HG03108 (cell line): ENCODE measurements at regions not wholly inside any gene's neighbourhood (a gene's known extent, or its start where the extent isn't known, plus 50 kb on each side); places are given as distances from the start of the nearest gene placed in this dataset.
"Not testable (repeated sequence)": the region's sequence is repeated elsewhere in the genome, so short reads cannot be mapped to it uniquely, and the experiment has no call there.

ENCODE experiments used
- ATAC-seq: cut with Tn5 transposase; IDR thresholded peaks from one replicate; pipeline ENCODE4 v1.9.1; 2021; ENCODE audit warnings: moderate library complexity; ENCODE audit not compliant: unreplicated experiment

GRCh38 chr7:50251765-50252164, 52.8 kb upstream of the IKZF1 start:
- ATAC-seq = no peak

DNA sequence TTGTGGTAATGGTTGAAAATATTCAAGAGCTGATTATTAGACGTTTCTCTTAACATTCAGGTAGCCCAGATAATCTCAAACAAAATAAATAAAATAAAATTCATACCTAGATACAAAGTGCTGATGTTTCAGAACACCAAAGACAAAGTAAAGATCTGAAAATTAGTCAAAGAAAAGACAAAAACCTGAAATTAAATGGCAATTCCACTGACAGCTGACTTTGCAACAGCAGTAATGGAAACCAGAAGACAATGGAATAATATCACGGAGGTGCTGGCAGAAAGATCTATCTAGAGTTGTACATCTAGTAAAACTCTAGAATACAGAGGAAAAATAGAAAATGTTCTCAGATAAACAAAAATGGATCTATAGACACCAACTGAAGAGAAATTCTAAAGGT, 58.0 kb upstream of the IKZF1 start:
- ATAC-seq = no peak

- ATAC-seq = not testable (repeated sequence)
Measured at GRCh38 chr7:50242111-50242510, 62.4 kb upstream of the IKZF1 start.

GRCh38 chr7:50240699-50241098, 63.8 kb upstream of the IKZF1 start:
- ATAC-seq = not testable (repeated sequence)

DNA sequence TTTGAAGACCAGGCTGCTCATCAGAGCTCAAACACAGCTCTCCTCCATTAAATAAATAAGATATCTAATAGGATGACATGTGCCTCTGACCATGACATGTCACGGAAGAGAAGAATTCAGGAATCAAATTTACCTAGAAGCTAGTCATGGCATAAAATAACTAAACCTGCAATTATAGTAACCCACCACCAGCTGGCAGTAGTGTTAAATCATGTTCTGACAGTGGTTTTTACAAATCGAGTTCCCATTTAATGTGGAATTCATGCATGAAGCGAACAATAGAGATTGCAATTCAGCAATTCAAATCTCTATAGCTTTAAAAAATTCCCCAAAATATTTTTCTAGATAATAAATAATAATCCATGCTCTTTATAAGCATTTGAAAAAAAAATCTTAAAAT, 74.6 kb upstream of the IKZF1 start:
- no peak for ATAC-seq

- no peak for ATAC-seq
Measured at GRCh38 chr7:50228148-50228547, 76.4 kb upstream of the IKZF1 start.

GRCh38 chr7:50227726-50228125, 76.8 kb upstream of the IKZF1 start:
- ATAC-seq = no peak

DNA sequence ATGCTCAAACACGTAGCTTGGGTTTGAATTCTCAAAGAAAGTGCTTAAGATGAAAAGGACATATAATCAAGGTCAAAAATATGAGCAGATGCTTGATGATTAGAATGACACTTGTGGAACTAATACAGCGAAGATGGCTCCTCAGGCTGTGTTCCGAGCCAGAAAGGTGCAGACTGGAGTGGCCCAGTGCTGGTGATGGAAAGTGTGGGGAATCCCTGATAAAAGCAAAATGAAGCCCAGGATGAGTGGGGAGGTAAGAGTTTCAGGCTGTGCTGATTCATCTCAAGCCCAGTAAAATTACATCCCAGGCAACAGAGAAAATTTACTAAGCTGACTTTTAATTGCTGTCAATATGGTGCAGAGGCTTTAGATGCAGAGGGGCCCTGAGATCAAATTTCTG, 77.8 kb upstream of the IKZF1 start:
- no peak for ATAC-seq

DNA sequence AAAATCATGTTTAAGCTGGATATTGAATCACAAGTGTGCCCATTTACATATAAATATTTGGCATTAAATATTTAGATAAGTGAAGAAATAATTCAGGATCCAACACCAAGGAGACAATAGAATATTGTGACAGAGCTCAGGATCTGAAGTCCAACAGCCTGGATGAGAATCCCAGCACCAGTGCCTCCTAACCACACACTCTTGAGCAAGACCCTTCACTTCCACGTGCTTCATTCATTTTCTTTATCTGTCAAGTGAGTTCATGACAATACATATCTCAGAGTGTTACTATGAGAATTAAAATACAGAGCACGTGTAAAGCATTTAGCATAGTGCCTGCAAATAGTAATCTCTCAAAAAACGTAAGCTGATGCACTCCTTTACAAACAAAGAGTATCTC, 78.4 kb upstream of the IKZF1 start:
- ATAC-seq = no peak

DNA sequence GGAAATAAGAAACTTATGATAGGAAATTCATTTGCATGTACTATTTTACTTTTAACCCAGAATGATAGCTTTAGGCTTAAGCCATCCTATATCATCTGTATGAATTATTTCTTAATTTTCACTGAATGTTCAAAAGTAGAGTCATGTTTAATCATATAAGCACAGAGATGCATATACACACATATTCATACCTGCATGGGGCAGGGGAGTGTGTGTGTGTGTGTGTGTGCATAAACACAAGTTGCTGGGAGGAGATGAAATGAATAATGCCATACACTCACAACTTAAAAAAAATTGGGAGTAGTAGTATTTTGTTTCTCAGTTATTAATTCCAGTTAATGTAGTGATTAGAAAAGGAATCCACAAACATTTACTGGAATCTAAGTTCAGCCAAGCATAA, 83.1 kb upstream of the IKZF1 start:
- ATAC-seq = no peak

DNA sequence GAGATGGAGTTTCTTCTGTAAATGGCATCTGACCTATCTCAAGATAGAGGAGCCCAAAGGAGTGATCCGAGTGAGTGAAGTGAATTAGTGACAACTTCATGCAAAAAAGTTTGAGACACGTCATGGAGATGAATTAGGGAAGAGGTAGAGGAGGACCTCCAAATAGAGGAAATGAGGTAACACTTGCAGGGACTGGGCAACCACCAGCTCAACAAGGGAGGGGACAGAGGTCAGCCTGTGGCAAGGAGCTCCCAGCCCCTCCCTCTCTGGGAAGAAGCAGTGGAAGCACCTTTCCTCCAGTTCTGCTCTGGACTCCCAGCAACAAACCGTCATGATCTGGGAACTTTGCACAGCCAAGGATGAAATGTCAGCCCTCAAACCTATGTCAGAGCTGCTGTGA, 83.5 kb upstream of the IKZF1 start:
- no peak for ATAC-seq

GRCh38 chr7:50220273-50220672, 84.2 kb upstream of the IKZF1 start:
- ATAC-seq = no peak

DNA sequence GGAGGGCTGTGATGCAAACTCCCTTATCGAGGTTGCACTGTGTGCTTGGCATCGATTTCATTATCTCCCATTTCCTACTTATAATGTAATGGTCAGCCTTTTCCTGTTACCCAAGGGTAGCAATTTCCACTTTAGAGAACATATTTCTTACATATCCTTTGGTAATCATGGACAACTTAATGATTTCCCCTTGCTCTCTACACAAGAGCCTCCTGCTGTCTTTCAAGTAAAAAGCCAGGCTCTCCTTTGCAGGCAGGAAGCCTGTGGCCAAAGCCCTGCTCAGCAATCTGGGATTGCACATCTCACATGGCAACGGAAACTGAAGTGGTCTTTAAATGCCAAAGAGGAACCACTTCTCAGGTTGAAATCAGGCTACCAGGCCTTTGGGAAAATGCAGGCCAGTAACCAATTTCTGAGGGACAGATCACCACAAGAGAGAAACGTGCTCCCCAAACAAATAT, 86.7 kb upstream of the IKZF1 start:
- no peak for ATAC-seq

DNA sequence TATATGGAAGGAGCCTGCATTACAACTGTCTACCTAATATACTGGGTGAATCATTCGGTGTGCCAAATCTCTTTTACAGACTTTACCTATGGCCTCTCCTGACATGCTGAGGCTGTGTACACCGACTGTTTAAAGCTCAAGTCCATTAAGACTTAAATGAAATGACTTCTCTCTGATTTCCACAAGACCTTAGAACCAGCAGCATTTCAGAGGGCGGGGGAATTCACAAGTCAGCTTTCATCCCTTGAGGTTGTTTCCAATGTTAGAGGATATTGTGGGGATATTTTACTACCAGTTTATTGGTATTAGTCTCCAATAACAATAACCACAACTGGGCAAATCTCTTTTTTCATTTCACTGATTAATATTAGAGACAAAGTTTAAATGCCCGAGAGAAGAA, 87.1 kb upstream of the IKZF1 start:
- ATAC-seq = no peak

- no peak for ATAC-seq
Measured at GRCh38 chr7:50216626-50217025, 87.9 kb upstream of the IKZF1 start.

- ATAC-seq = no peak
Measured at GRCh38 chr7:50214771-50215170, 89.7 kb upstream of the IKZF1 start.

DNA sequence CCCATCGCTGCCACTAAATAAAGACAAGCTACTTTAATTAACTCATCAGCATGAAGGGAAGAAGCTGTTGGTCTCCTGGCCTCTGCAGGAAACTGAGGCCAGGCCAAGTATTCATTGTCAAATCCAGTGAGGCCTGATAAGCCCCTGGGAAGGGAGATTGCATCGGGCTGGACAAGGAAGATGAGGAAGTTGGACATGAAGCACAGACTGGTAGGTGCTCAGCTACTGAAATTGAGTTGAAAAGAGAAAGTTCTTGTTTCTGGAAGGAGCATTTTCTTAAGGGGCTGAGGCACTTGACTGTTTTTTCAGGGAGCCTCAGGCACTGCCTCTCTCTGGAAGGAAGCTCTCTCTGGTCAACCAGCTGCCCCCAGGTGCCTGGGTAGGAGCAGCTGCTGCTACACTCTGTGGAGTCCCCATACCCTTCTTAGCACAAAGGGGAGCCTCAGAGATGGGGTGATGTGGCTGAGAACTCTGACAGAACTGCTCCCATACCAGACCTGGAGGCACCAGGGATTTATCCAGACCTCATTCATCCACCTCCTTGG, 90.3 kb upstream of the IKZF1 start:
- no peak for ATAC-seq

GRCh38 chr7:50213622-50214017, 90.9 kb upstream of the IKZF1 start:
- no peak for ATAC-seq

DNA sequence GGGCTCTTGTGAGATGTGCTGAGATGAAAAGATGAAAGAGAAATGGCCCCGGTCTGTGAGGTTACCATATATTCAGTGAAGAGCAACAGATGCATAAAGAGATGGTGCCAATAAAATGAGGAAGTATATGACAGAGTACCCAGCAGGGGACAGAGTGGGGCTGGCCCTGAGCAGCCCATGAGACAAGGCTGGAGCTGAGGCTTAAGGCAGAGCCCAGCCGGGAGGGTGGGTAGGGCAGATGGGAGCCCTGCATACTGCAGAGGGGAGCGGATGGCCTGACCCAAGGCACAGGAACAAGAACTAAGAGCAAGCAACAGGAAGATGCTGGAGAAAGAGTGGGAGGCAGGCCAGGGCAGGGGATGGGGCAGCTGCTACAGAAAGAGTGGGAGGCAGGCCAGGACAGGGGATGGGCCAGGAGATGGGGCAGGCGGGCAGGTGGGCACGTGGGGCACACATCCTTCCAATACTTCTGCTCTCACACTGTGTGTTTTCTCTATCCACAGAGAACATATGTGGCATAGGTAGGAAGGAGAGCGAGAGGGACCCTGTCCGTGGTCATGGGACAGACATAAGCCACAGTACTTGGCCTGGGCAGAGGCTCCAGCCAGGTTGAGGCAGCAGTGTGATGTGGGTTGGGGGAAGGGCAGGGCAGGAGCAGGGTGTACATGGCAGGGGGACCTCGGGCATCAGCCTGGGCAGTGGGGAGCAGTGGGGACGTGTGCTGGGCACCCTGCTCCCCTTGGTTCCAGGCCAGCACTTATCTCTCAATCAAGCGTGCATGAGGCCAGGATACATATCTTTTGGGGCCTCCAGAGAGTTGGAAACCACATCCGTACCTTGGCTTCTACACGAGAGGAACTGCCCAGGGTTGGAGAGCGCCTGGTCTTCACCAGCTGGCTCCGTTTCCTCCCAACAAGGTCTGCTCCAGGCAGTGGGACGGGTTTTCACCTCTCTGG, 91.6 kb upstream of the IKZF1 start:
- peak; percentile 41 for ATAC-seq

DNA sequence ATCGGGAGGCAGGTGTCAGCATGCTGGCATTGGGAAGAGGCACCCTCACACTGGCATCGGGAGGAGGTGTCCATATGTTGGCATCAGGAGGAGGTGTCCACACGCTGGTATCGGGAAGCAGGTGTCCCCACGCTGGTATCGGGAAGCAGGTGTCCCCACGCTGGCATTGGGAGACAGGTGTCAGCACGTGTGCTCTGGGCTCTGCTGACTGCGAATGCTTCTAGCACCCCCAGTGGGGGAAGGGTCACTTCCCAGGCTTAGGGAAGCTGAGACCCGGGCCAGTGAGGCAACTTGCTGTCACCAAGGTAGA, 92.5 kb upstream of the IKZF1 start:
- ATAC-seq = no peak

DNA sequence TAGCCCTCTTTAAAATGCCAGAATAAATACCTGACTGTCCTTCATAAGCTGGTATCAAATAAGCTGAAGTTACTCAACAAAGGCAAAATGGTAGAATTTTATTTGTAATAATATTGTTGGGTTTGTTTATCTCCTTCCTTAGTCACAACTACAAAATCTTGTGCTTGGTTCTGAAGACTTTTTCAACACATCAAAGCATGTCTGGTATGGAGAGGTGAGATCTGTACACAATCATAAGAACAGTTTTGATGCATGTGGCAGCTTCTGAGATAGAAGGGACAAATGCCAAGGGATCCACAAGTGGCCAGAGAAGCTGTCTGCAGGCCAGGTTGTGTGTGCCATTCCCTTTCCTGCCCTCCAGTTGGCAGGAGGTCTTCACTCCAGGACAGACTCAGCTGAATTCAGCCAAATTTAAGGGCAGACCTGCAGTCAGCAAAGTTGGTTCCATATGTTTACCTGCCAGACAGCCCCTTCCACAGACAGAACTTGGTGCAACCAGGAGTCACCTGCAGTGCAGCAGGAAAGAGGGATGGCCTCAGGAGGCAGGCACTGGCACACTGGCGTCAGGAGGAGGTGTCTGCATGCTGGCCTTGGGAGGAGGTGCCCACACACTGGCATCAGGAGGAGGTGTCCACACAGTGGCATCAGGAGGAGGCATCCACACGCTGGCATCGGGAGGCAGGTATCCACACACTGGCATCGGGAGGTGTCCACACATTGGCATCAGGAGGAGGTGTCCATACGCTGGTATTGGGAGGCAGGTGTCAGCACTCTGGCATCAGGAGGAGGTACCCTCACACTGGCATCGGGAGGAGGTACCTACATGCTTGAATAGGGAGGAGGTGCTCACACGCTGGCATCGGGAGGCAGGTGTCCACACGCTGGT, 93.1 kb upstream of the IKZF1 start:
- ATAC-seq = no peak

DNA sequence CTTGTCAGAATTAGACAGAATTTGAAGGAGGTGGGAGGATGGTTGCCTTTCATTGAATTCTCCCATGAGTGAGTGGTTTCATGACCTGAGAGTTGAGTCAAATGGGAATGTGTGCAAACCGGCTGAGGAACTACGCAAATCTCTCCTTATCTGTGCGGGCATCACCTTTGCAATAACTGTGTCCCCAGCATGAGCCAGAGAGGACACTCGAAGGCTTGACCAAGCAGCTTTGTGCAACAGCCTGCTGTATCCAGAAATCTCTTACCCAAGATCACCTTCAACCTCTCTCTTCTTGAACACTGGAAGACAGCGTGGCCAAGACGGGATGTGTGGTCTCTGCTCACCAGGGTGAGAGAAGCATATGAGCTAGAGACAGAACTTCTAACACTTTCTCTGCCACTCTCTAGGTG, 93.8 kb upstream of the IKZF1 start:
- ATAC-seq = no peak
